ENCODE measurements at regions not wholly inside any gene's neighbourhood (a gene's known extent, or its start where the extent isn't known, plus 50 kb on each side); places are given as distances from the start of the nearest gene placed in this dataset.

DNA sequence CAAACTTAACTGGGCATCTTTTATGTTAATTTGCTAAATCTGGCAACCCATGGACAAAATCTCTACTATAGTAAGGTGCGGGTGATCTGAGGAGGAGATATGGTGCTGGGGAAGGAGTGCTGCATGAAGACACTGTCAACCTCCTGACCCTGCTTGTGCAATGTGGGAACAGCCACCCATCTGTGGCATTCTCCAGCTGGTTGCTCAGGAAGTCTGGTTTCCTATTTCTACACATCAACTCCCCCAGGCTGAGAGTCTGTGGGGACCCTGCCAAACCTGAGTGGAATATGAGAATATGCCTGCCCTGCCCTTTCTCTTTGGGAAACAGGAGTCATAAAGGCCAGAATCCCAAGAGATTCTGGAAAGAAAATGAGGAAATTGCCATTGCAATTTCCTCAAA is 60.1 kb upstream of the PAX3 start:
- TF ChIP-seq POLR2A (IDR thresholded peaks at IDR 0.05; ENCODE audit: extremely low read depth, insufficient read length), result no peak
- TF ChIP-seq, protein P1, sequence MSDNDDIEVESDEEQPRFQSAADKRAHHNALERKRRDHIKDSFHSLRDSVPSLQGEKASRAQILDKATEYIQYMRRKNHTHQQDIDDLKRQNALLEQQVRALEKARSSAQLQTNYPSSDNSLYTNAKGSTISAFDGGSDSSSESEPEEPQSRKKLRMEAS (IDR thresholded peaks at IDR 0.05; ENCODE audit: low read depth, low read length), result peak; percentile 23; the same call in 1 of the 2 replicates
- TF ChIP-seq, protein P2, sequence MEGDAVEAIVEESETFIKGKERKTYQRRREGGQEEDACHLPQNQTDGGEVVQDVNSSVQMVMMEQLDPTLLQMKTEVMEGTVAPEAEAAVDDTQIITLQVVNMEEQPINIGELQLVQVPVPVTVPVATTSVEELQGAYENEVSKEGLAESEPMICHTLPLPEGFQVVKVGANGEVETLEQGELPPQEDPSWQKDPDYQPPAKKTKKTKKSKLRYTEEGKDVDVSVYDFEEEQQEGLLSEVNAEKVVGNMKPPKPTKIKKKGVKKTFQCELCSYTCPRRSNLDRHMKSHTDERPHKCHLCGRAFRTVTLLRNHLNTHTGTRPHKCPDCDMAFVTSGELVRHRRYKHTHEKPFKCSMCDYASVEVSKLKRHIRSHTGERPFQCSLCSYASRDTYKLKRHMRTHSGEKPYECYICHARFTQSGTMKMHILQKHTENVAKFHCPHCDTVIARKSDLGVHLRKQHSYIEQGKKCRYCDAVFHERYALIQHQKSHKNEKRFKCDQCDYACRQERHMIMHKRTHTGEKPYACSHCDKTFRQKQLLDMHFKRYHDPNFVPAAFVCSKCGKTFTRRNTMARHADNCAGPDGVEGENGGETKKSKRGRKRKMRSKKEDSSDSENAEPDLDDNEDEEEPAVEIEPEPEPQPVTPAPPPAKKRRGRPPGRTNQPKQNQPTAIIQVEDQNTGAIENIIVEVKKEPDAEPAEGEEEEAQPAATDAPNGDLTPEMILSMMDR (IDR thresholded peaks at IDR 0.05; ENCODE audit: low read depth, low read length), result no peak
